HCT116 (cell line): ENCODE measurements at regions not wholly inside any gene's neighbourhood (a gene's known extent, or its start where the extent isn't known, plus 50 kb on each side); places are given as distances from the start of the nearest gene placed in this dataset.

ENCODE experiments used
- ATAC-seq: fragments of 200-7000 bp; cut with Tn5 transposase; 2 replicates; pipeline ENCODE4 v1.9.1; 2020; ENCODE audit warnings: mild to moderate bottlenecking, moderate library complexity
- BruUV-seq: library from RNA; stranded (reverse); fragments of 400-500 nt; replicated peaks from 2 replicates; lab custom pipeline; 2021; lab: Mats Ljungman, UMichigan
- CTCF ChIA-PET: fragments of 300-600 bp; sonication (Branson Sonifier 250); formaldehyde crosslinking; loops from one replicate; lab custom pipeline; 2021; ENCODE audit warnings: antibody characterized with exemption; lab: Charles Lee
- POLR2A ChIA-PET: fragments of 300-600, 350-600 bp; sonication (Branson Sonifier 250); formaldehyde crosslinking; loops from one replicate; lab custom pipeline; 2021; ENCODE audit warnings: antibody characterized with exemption; lab: Charles Lee
- RAD21 ChIA-PET, 2 experiments: fragments of 300-600 bp; sonication (Branson Sonifier 250); formaldehyde crosslinking; loops; one replicate each; lab custom pipeline; 2023; ENCODE audit warnings: low total read pairs in 2 of 2; ENCODE audit not compliant: uncharacterized antibody in 2 of 2, unreplicated experiment in 2 of 2, low non-redundant PET in 1 of 2; lab: Charles Lee
- DNase-seq: peaks from one replicate; pipeline ENCODE4 v3.0.0-alpha.2; 2010; ENCODE audit warnings: low read depth, low spot score
- H2AFZ ChIP-seq: fragments of 200-600 bp; shearing (Covaris generic), sonication (generic); 2 replicates; pipeline ENCODE4 v1.6.1; 2017; ENCODE audit warnings: low read depth, mixed run types, mixed read lengths, antibody characterized with exemption, low read length; ENCODE audit not compliant: poor library complexity, severe bottlenecking
- H3K27ac ChIP-seq: 2 replicates; pipeline ENCODE4 v1.5.1; 2012; ENCODE audit warnings: low read depth, low read length
- H3K27me3 ChIP-seq: fragments of 200-600 bp; sonication (generic); 2 replicates; pipeline ENCODE4 v1.6.1; 2016; ENCODE audit warnings: mixed run types, low read length, mixed read lengths; ENCODE audit not compliant: insufficient read depth
- H3K36me3 ChIP-seq, 2 experiments: fragments of 200-500 bp in 1 of 2; fragments of 200-600 bp in 1 of 2; sonication (Bioruptor generic) in 1 of 2; sonication (generic) in 1 of 2; 2 replicates each; pipeline versions ENCODE4 v1.5.1 to v1.6.1; 2014 to 2016; ENCODE audit warnings: low read length in 2 of 2, inconsistent platforms in 1 of 2, mixed read lengths in 1 of 2, mixed run types in 1 of 2; ENCODE audit not compliant: insufficient read depth in 2 of 2, control insufficient read depth in 1 of 2
- H3K4me1 ChIP-seq, 2 experiments: fragments of 200-600 bp in 1 of 2; sonication (generic) in 1 of 2; 2 replicates each; pipeline versions ENCODE4 v1.5.1 to v1.6.1; 2012 to 2017; ENCODE audit warnings: low read length in 2 of 2, inconsistent platforms in 1 of 2, mild to moderate bottlenecking in 1 of 2, mixed read lengths in 1 of 2, mixed run types in 1 of 2, moderate library complexity in 1 of 2; ENCODE audit not compliant: insufficient read depth in 2 of 2, control insufficient read depth in 1 of 2
- H3K4me2 ChIP-seq: fragments of 200-600 bp; sonication (generic); 2 replicates; pipeline ENCODE4 v1.6.1; 2017; ENCODE audit warnings: mixed run types, low read length, mixed read lengths
- H3K4me3 ChIP-seq, 2 experiments: fragments of 200-600 bp in 1 of 2; sonication (generic) in 1 of 2; replicated peaks in 1 of 2; 2 replicates each; pipeline ENCODE4 v1.5.1; 2011 to 2016; ENCODE audit warnings: low read length in 2 of 2, control low read depth in 1 of 2, low read depth in 1 of 2, mild to moderate bottlenecking in 1 of 2, mixed read lengths in 1 of 2, mixed run types in 1 of 2
- H3K79me2 ChIP-seq: fragments of 200-600 bp; sonication (generic); 2 replicates; pipeline ENCODE4 v1.6.1; 2017; ENCODE audit warnings: mild to moderate bottlenecking, mixed run types, low read length, moderate library complexity, mixed read lengths; ENCODE audit not compliant: insufficient read depth
- H3K9ac ChIP-seq: fragments of 200-600 bp; sonication (generic); 2 replicates; pipeline ENCODE4 v1.6.1; 2016; ENCODE audit warnings: low read length, mixed read lengths
- H3K9me2 ChIP-seq: fragments of 200-600 bp; sonication (generic), shearing (Covaris generic); 2 replicates; pipeline ENCODE4 v1.6.1; 2017; ENCODE audit warnings: mixed run types, mild to moderate bottlenecking, moderate library complexity; ENCODE audit not compliant: insufficient read depth
- H3K9me3 ChIP-seq, 2 experiments: fragments of 200-500 bp in 1 of 2; fragments of 200-600 bp in 1 of 2; sonication (Bioruptor generic) in 1 of 2; sonication (generic) in 1 of 2; 2 replicates each; pipeline ENCODE4 v1.6.1; 2014 to 2017; ENCODE audit warnings: low read length in 2 of 2, mixed read lengths in 2 of 2, inconsistent platforms in 1 of 2, low read depth in 1 of 2, mild to moderate bottlenecking in 1 of 2, mixed run types in 1 of 2, moderate library complexity in 1 of 2; ENCODE audit not compliant: control insufficient read depth in 1 of 2, insufficient read depth in 1 of 2
- H4K20me1 ChIP-seq: fragments of 200-600 bp; sonication (generic), shearing (Covaris generic); 2 replicates; pipeline ENCODE4 v1.6.1; 2017; ENCODE audit warnings: mixed run types, mild to moderate bottlenecking, moderate library complexity; ENCODE audit not compliant: insufficient read depth
- ATF3 ChIP-seq: IDR thresholded peaks from 2 replicates; pipeline ENCODE4 v1.6.1; 2012
- CBX3 ChIP-seq: IDR thresholded peaks from 2 replicates; pipeline ENCODE4 v1.6.1; 2012; ENCODE audit warnings: low read depth
- CEBPB ChIP-seq: IDR thresholded peaks from 2 replicates; pipeline ENCODE4 v1.6.1; 2012; ENCODE audit warnings: low read depth
- ELF1 ChIP-seq: IDR thresholded peaks from 2 replicates; pipeline ENCODE4 v1.6.1; 2012; ENCODE audit warnings: low read depth, borderline replicate concordance
- EZH2 ChIP-seq: fragments of 200-600 bp; sonication (generic); IDR thresholded peaks from 2 replicates; pipeline ENCODE4 v1.6.1; 2017; ENCODE audit warnings: antibody characterized with exemption, mixed run types
- FOSL1 ChIP-seq: IDR thresholded peaks from 2 replicates; pipeline ENCODE4 v1.6.1; 2012; ENCODE audit warnings: low read depth
- MAX ChIP-seq: IDR thresholded peaks from 2 replicates; pipeline ENCODE4 v1.6.1; 2012
- POLR2A ChIP-seq: IDR thresholded peaks from 2 replicates; pipeline ENCODE4 v1.7.0; 2011; ENCODE audit warnings: borderline replicate concordance; ENCODE audit not compliant: insufficient read depth, insufficient read length; ENCODE audit errors: extremely low read depth
- POLR2AphosphoS5 ChIP-seq: IDR thresholded peaks from 2 replicates; pipeline ENCODE4 v1.6.1; 2011; ENCODE audit warnings: mild to moderate bottlenecking, low read depth, low read length, moderate library complexity
- SIN3A ChIP-seq: IDR thresholded peaks from 2 replicates; pipeline ENCODE4 v1.6.1; 2012; ENCODE audit warnings: low read depth
- SP1 ChIP-seq: IDR thresholded peaks from 2 replicates; pipeline ENCODE4 v1.6.1; 2012; ENCODE audit warnings: low read depth
- SRF ChIP-seq: IDR thresholded peaks from 2 replicates; pipeline ENCODE4 v1.6.1; 2012; ENCODE audit warnings: low read depth
- YY1 ChIP-seq: IDR thresholded peaks from 2 replicates; pipeline ENCODE4 v1.6.1; 2011; ENCODE audit warnings: low read length, low read depth, moderate library complexity, mild to moderate bottlenecking; ENCODE audit not compliant: insufficient replicate concordance; ENCODE audit errors: extremely low read depth
- ZFX ChIP-seq: fragments of 450-650 bp; IDR thresholded peaks from 2 replicates; pipeline ENCODE4 v1.6.1; 2017
- intact Hi-C: fragments of 100-400 bp; cut with micrococcal nuclease; formaldehyde crosslinking; loops from 2 replicates; pipeline ENCODE4 v1.10.0; 2022
- TF ChIP-seq, protein P1 (sequence below): IDR thresholded peaks from 2 replicates; pipeline ENCODE4 v1.6.1; 2012; ENCODE audit warnings: low read depth
- TF ChIP-seq, protein P2 (sequence below): IDR thresholded peaks from 2 replicates; pipeline ENCODE4 v1.6.1; 2011; ENCODE audit warnings: mild to moderate bottlenecking, low read length, moderate library complexity; ENCODE audit not compliant: insufficient replicate concordance; ENCODE audit errors: extremely low read depth

DNA sequence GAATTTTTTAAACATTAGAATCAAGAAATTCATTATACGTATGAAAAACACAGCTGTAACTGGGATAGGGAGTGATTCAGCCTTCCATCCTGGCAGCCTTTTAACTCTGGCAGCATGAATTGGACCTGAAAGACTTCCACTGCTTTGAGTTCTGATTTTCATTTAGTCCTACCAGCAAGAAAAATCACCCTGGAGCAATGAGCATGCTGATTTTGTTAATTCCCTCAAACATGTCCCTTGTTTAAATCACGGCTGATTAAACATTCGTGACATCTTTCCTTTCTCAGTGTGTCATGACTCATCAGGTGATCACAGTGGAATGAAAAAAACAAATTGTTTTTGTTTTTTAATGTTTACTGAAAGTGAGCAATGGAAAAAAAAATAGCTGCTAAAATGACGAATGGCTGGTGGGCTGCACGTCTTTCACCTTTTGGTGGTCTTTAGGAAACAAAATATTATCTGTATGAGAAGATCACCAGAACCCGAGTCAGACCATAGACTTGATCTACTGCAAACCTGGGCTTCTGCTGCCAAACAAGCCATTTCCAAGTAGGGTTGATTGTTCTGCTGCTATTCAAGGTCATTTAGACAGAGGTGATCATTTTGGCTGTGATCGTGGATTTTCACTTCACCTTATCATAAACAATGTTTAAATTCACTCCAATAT lies 67.0 kb upstream of the CAND1 start (continued):
- TF ChIP-seq, protein P1, sequence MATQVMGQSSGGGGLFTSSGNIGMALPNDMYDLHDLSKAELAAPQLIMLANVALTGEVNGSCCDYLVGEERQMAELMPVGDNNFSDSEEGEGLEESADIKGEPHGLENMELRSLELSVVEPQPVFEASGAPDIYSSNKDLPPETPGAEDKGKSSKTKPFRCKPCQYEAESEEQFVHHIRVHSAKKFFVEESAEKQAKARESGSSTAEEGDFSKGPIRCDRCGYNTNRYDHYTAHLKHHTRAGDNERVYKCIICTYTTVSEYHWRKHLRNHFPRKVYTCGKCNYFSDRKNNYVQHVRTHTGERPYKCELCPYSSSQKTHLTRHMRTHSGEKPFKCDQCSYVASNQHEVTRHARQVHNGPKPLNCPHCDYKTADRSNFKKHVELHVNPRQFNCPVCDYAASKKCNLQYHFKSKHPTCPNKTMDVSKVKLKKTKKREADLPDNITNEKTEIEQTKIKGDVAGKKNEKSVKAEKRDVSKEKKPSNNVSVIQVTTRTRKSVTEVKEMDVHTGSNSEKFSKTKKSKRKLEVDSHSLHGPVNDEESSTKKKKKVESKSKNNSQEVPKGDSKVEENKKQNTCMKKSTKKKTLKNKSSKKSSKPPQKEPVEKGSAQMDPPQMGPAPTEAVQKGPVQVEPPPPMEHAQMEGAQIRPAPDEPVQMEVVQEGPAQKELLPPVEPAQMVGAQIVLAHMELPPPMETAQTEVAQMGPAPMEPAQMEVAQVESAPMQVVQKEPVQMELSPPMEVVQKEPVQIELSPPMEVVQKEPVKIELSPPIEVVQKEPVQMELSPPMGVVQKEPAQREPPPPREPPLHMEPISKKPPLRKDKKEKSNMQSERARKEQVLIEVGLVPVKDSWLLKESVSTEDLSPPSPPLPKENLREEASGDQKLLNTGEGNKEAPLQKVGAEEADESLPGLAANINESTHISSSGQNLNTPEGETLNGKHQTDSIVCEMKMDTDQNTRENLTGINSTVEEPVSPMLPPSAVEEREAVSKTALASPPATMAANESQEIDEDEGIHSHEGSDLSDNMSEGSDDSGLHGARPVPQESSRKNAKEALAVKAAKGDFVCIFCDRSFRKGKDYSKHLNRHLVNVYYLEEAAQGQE = no peak

GRCh38 chr12:67202678-67203012 lies 66.5 kb upstream of the CAND1 start:
- Histone ChIP-seq H4K20me1 (no peaks in the 10 kb centered on the region), H3K36me3 (no peaks in the 10 kb centered on the region), H3K9me3 (no peaks in the 10 kb centered on the region), H3K27ac (no peak overlapping the region), H2AFZ (no peak overlapping the region), H3K4me3 (no peak overlapping the region), H3K79me2 (no peaks in the 10 kb centered on the region), H3K9me2 (no peaks in the 10 kb centered on the region), H3K9ac (no peak overlapping the region), H3K27me3 (peaks cover 53% of the 10 kb centered on the region), H3K4me1 (no peaks in the 10 kb centered on the region), H3K4me2 (no peak overlapping the region)
- ChIA-PET RAD21 (no interaction called here), CTCF (no interaction called here), POLR2A (no interaction called here)
- DNase-seq = no peak
- intact Hi-C loops = no loop called here
- no TSS peak for BruUV-seq
- no peak for ATAC-seq
- TF ChIP-seq YY1 = no peak
- TF ChIP-seq, protein P2, sequence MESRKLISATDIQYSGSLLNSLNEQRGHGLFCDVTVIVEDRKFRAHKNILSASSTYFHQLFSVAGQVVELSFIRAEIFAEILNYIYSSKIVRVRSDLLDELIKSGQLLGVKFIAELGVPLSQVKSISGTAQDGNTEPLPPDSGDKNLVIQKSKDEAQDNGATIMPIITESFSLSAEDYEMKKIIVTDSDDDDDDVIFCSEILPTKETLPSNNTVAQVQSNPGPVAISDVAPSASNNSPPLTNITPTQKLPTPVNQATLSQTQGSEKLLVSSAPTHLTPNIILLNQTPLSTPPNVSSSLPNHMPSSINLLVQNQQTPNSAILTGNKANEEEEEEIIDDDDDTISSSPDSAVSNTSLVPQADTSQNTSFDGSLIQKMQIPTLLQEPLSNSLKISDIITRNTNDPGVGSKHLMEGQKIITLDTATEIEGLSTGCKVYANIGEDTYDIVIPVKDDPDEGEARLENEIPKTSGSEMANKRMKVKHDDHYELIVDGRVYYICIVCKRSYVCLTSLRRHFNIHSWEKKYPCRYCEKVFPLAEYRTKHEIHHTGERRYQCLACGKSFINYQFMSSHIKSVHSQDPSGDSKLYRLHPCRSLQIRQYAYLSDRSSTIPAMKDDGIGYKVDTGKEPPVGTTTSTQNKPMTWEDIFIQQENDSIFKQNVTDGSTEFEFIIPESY = no peak
- no peak for TF ChIP-seq POLR2A
- TF ChIP-seq SP1 = no peak
- no peak for TF ChIP-seq SIN3A
- TF ChIP-seq, protein P1 = no peak
- no peak for TF ChIP-seq FOSL1
- TF ChIP-seq ZFX = no peak
- TF ChIP-seq SRF = no peak
- no peak for TF ChIP-seq POLR2AphosphoS5
- TF ChIP-seq CEBPB = no peak
- TF ChIP-seq CBX3 = no peak
- no peak for TF ChIP-seq EZH2
- TF ChIP-seq ATF3 = no peak
- TF ChIP-seq ELF1 = no peak
- no peak for TF ChIP-seq MAX
